ENCODE measurements at regions not wholly inside any gene's neighbourhood (a gene's known extent, or its start where the extent isn't known, plus 50 kb on each side); places are given as distances from the start of the nearest gene placed in this dataset.

GRCh38 chr2:66822186-66822585 is 387.3 kb downstream of the MEIS1 start:
- no peak for TF ChIP-seq CTCF (conservative IDR thresholded peaks at IDR 0.05; ENCODE audit: low read depth, low read length)
- no peak for DNase-seq (ENCODE audit: low read depth)

GRCh38 chr2:66824926-66825325 is 390.0 kb downstream of the MEIS1 start:
- no peak overlapping the region for H3K4me3 ChIP-seq (ENCODE audit: low read depth, low read length)
- no peak for DNase-seq (ENCODE audit: low read depth)
- TF ChIP-seq CTCF (conservative IDR thresholded peaks at IDR 0.05; ENCODE audit: low read depth, low read length) = no peak

More at GRCh38 chr2:66822186-66822585, 387.3 kb downstream of the MEIS1 start:
- H3K4me3 ChIP-seq (ENCODE audit: low read depth, low read length) = no peak overlapping the region

GRCh38 chr2:66827851-66828250 is 392.9 kb downstream of the MEIS1 start:
- no peak for DNase-seq (ENCODE audit: low read depth)
- TF ChIP-seq CTCF (conservative IDR thresholded peaks at IDR 0.05; ENCODE audit: low read depth, low read length) = no peak

GRCh38 chr2:66828876-66829275 is 394.0 kb downstream of the MEIS1 start:
- DNase-seq (ENCODE audit: low read depth) = no peak
- no peak for TF ChIP-seq CTCF (conservative IDR thresholded peaks at IDR 0.05; ENCODE audit: low read depth, low read length)
- no peak overlapping the region for H3K4me3 ChIP-seq (ENCODE audit: low read depth, low read length)

More at GRCh38 chr2:66827851-66828250, 392.9 kb downstream of the MEIS1 start:
- no peak overlapping the region for H3K4me3 ChIP-seq (ENCODE audit: low read depth, low read length)

- TF ChIP-seq CTCF (conservative IDR thresholded peaks at IDR 0.05; ENCODE audit: low read depth, low read length) = no peak
- no peak for DNase-seq (ENCODE audit: low read depth)
- H3K4me3 ChIP-seq (ENCODE audit: low read depth, low read length) = no peak overlapping the region
These were observed 396.0 kb downstream of the MEIS1 start for GRCh38 chr2:66830881-66831280.

GRCh38 chr2:66832646-66833435 is 397.9 kb downstream of the MEIS1 start:
- DNase-seq (ENCODE audit: low read depth) = no peak
- no peak overlapping the region for H3K4me3 ChIP-seq (ENCODE audit: low read depth, low read length)
- no peak for TF ChIP-seq CTCF (conservative IDR thresholded peaks at IDR 0.05; ENCODE audit: low read depth, low read length)

- no peak for TF ChIP-seq CTCF (conservative IDR thresholded peaks at IDR 0.05; ENCODE audit: low read depth, low read length)
- no peak for DNase-seq (ENCODE audit: low read depth)
These were observed 399.9 kb downstream of the MEIS1 start for GRCh38 chr2:66834859-66835258.

More at GRCh38 chr2:66834859-66835258, 399.9 kb downstream of the MEIS1 start:
- H3K4me3 ChIP-seq (ENCODE audit: low read depth, low read length) = no peak overlapping the region
